Stimulated activated CD8-positive, alpha-beta memory T cell treated with anti-CD3 and anti-CD28 coated beads, Interleukin-4, amount 100 ng/mL, for 4 hours (primary cell): ENCODE measurements at regions not wholly inside any gene's neighbourhood (a gene's known extent, or its start where the extent isn't known, plus 50 kb on each side); places are given as distances from the start of the nearest gene placed in this dataset.
"Not testable (repeated sequence)": the region's sequence is repeated elsewhere in the genome, so short reads cannot be mapped to it uniquely, and the experiment has no call there.

Experiments
- DNase-seq, 2 donors: peaks; one replicate each; pipeline ENCODE4 v3.0.0-alpha.2; 2020; ENCODE audit warnings: low read depth in 2 of 2, low spot score in 1 of 2

- DNase-seq: no peak
These were observed 184.6 kb upstream of the JUN start for GRCh38 chr1:58968360-58968952.

GRCh38 chr1:58969176-58969575 is 185.3 kb upstream of the JUN start:
- DNase-seq: not testable (repeated sequence)

- no peak for DNase-seq
These were observed 187.8 kb upstream of the JUN start for GRCh38 chr1:58971629-58972140.

GRCh38 chr1:58975888-58976287 is 192.0 kb upstream of the JUN start:
- no peak for DNase-seq

GRCh38 chr1:58976294-58976693 is 192.4 kb upstream of the JUN start:
- DNase-seq: no peak

- no peak for DNase-seq
These were observed 193.8 kb upstream of the JUN start for GRCh38 chr1:58977598-58977997.

- no peak for DNase-seq
These were observed 194.2 kb upstream of the JUN start for GRCh38 chr1:58978096-58978495.

- no peak for DNase-seq
These were observed 195.2 kb upstream of the JUN start for GRCh38 chr1:58979086-58979485.

GRCh38 chr1:58979677-58980076 is 195.8 kb upstream of the JUN start:
- DNase-seq: no peak

GRCh38 chr1:58981392-58981791 is 197.5 kb upstream of the JUN start:
- DNase-seq: no peak

- no peak for DNase-seq
These were observed 198.6 kb upstream of the JUN start for GRCh38 chr1:58982259-58982998.

- no peak for DNase-seq
These were observed 199.3 kb upstream of the JUN start for GRCh38 chr1:58983162-58983561.

GRCh38 chr1:58983633-58984245 is 199.9 kb upstream of the JUN start:
- no peak for DNase-seq

- DNase-seq: no peak
These were observed 203.3 kb upstream of the JUN start for GRCh38 chr1:58986996-58987767.

GRCh38 chr1:58988752-58989151 is 204.9 kb upstream of the JUN start:
- DNase-seq: no peak

GRCh38 chr1:58989845-58990244 is 206.0 kb upstream of the JUN start:
- DNase-seq: no peak

GRCh38 chr1:58991305-58991704 is 207.5 kb upstream of the JUN start:
- DNase-seq: no peak

GRCh38 chr1:58992643-58993042 is 208.8 kb upstream of the JUN start:
- no peak for DNase-seq

GRCh38 chr1:58993403-58993802 is 209.6 kb upstream of the JUN start:
- DNase-seq: no peak

GRCh38 chr1:58994664-58995063 is 210.8 kb upstream of the JUN start:
- DNase-seq: no peak

- no peak for DNase-seq
These were observed 212.7 kb upstream of the JUN start for GRCh38 chr1:58996341-58997059.
